Uterus (tissue), 3 donors: ENCODE measurements at regions not wholly inside any gene's neighbourhood (a gene's known extent, or its start where the extent isn't known, plus 50 kb on each side); places are given as distances from the start of the nearest gene placed in this dataset.

ENCODE experiments used
- DNase-seq, 2 donors: peaks; one replicate each; pipeline ENCODE4 v3.0.0-alpha.2; 2019 to 2020
- H3K27ac ChIP-seq, 2 donors: fragments of 200-600 bp; sonication (generic); 1 replicate in 1 of 2; 2 replicates in 1 of 2; pipeline ENCODE4 v1.5.1; 2016 to 2018
- H3K27me3 ChIP-seq, 2 donors: fragments of 200-600 bp; sonication (generic); one replicate each; pipeline ENCODE4 v1.5.1; 2018 to 2019; ENCODE audit warnings: control low read depth in 1 of 2
- H3K36me3 ChIP-seq, 2 donors: fragments of 200-600 bp; sonication (generic); one replicate each; pipeline ENCODE4 v1.5.1; 2019; ENCODE audit warnings: control low read depth in 1 of 2
- H3K4me1 ChIP-seq, 2 donors: fragments of 200-600 bp; sonication (generic); one replicate each; pipeline ENCODE4 v1.5.1; 2018 to 2019; ENCODE audit warnings: control low read depth in 1 of 2
- H3K4me3 ChIP-seq, 2 donors: fragments of 200-600 bp; sonication (generic); 1 replicate in 1 of 2; 2 replicates in 1 of 2; pipeline ENCODE4 v1.5.1; 2018 to 2019; ENCODE audit warnings: mild to moderate bottlenecking in 1 of 2
- H3K9me3 ChIP-seq, 2 donors: fragments of 200-600 bp; sonication (generic); one replicate each; pipeline ENCODE4 v1.5.1; 2019; ENCODE audit warnings: control low read depth in 1 of 2
- CTCF ChIP-seq, 4 experiments: fragments of 200-600 bp in 2 of 4; fragments of 450-650 bp in 2 of 4; sonication (generic) in 2 of 4; IDR thresholded peaks; one replicate each; pipeline ENCODE4 v1.5.1; 2016 to 2019; ENCODE audit warnings: antibody characterized with exemption in 4 of 4, mild to moderate bottlenecking in 2 of 4, moderate library complexity in 1 of 4
- POLR2A ChIP-seq, 2 donors: fragments of 450-650 bp; IDR thresholded peaks; one replicate each; pipeline ENCODE4 v1.6.1; 2016; ENCODE audit warnings: antibody characterized with exemption in 2 of 2, mild to moderate bottlenecking in 1 of 2, moderate library complexity in 1 of 2
- intact Hi-C: fragments of 100-400 bp; cut with DNase I; formaldehyde crosslinking; loops from one replicate; pipeline ENCODE4 v1.15.1; 2023; ENCODE audit warnings: low total_unique reads
- donor health status: DM: yes; HTN: yes; CAD: no.

- Histone ChIP-seq H3K4me3 (no peak overlapping the region), H3K36me3 (no peaks in the 10 kb centered on the region), H3K9me3 (no peaks in the 10 kb centered on the region), H3K27ac (no peak overlapping the region), H3K27me3 (no peaks in the 10 kb centered on the region), H3K4me1 (no peaks in the 10 kb centered on the region)
- DNase-seq, result no peak
- no peak for TF ChIP-seq CTCF (IDR thresholded peaks at IDR 0.05)
- TF ChIP-seq POLR2A (IDR thresholded peaks at IDR 0.05), result no peak
- intact Hi-C loops, result no loop called here
Measured at GRCh38 chr4:124151031-124151430, 561.5 kb downstream of the ANKRD50 start.

- no peaks in the 10 kb centered on the region for H3K36me3 ChIP-seq
- TF ChIP-seq POLR2A (IDR thresholded peaks at IDR 0.05) (no peak), CTCF (IDR thresholded peaks at IDR 0.05) (no peak)
- no peaks in the 10 kb centered on the region for H3K4me1 ChIP-seq
Measured at GRCh38 chr4:124152132-124152531, 560.4 kb downstream of the ANKRD50 start.

GRCh38 chr4:124155239-124155638 is 557.3 kb downstream of the ANKRD50 start:
- no peak for TF ChIP-seq POLR2A (IDR thresholded peaks at IDR 0.05)
- TF ChIP-seq CTCF (IDR thresholded peaks at IDR 0.05), result no peak
- Histone ChIP-seq H3K36me3 (no peaks in the 10 kb centered on the region), H3K9me3 (no peaks in the 10 kb centered on the region), H3K27ac (no peak overlapping the region), H3K4me3 (no peak overlapping the region), H3K4me1 (no peaks in the 10 kb centered on the region), H3K27me3 (no peaks in the 10 kb centered on the region)
- intact Hi-C loops, result no loop called here
- no peak for DNase-seq

More at GRCh38 chr4:124152132-124152531, 560.4 kb downstream of the ANKRD50 start:
- no peak overlapping the region for H3K27ac ChIP-seq
- H3K27me3 ChIP-seq, result no peaks in the 10 kb centered on the region
- DNase-seq, result no peak
- H3K9me3 ChIP-seq, result no peaks in the 10 kb centered on the region
- intact Hi-C loops, result no loop called here
- no peak overlapping the region for H3K4me3 ChIP-seq

- Histone ChIP-seq H3K27me3 (no peaks in the 10 kb centered on the region), H3K4me3 (no peak overlapping the region), H3K27ac (no peak overlapping the region), H3K4me1 (no peaks in the 10 kb centered on the region), H3K36me3 (no peaks in the 10 kb centered on the region), H3K9me3 (no peaks in the 10 kb centered on the region)
- intact Hi-C loops, result no loop called here
- no peak for DNase-seq
- TF ChIP-seq CTCF (IDR thresholded peaks at IDR 0.05), result no peak
Measured at GRCh38 chr4:124157396-124158083, 555.0 kb downstream of the ANKRD50 start.

GRCh38 chr4:124163401-124163800 is 549.1 kb downstream of the ANKRD50 start:
- H3K4me3 ChIP-seq, result no peak overlapping the region

More at GRCh38 chr4:124163401-124163800, 549.1 kb downstream of the ANKRD50 start:
- no peaks in the 10 kb centered on the region for H3K4me1 ChIP-seq
- H3K27me3 ChIP-seq, result no peaks in the 10 kb centered on the region
- intact Hi-C loops, result no loop called here
- TF ChIP-seq CTCF (IDR thresholded peaks at IDR 0.05) (no peak), POLR2A (IDR thresholded peaks at IDR 0.05) (no peak)
- DNase-seq, result no peak
- H3K9me3 ChIP-seq, result no peaks in the 10 kb centered on the region
- H3K36me3 ChIP-seq, result no peaks in the 10 kb centered on the region
- no peak overlapping the region for H3K27ac ChIP-seq
